Superior temporal gyrus (tissue), 1 donor: ENCODE measurements at regions not wholly inside any gene's neighbourhood (a gene's known extent, or its start where the extent isn't known, plus 50 kb on each side); places are given as distances from the start of the nearest gene placed in this dataset.

Experiments
- DNase-seq: peaks from one replicate; pipeline ENCODE4 v3.0.0-alpha.2; 2016; ENCODE audit errors: extremely low spot score

- no peak for DNase-seq
Measured at GRCh38 chr18:27483276-27483675, 298.2 kb upstream of the CHST9 start.

GRCh38 chr18:27478459-27478858 is 293.4 kb upstream of the CHST9 start:
- no peak for DNase-seq

GRCh38 chr18:27473318-27473717 is 288.2 kb upstream of the CHST9 start:
- no peak for DNase-seq

- DNase-seq, result no peak
Measured at GRCh38 chr18:27467073-27467472, 282.0 kb upstream of the CHST9 start.

- DNase-seq, result no peak
Measured at GRCh38 chr18:27461957-27462356, 276.8 kb upstream of the CHST9 start.

GRCh38 chr18:27449104-27449503 is 264.0 kb upstream of the CHST9 start:
- DNase-seq, result no peak

- DNase-seq, result no peak
Measured at GRCh38 chr18:27447930-27448329, 262.8 kb upstream of the CHST9 start.

- no peak for DNase-seq
Measured at GRCh38 chr18:27447451-27447881, 262.4 kb upstream of the CHST9 start.

- DNase-seq, result no peak
Measured at GRCh38 chr18:27430595-27430994, 245.5 kb upstream of the CHST9 start.

GRCh38 chr18:27428716-27429475 is 243.8 kb upstream of the CHST9 start:
- DNase-seq, result no peak

- DNase-seq, result no peak
Measured at GRCh38 chr18:27428120-27428519, 243.0 kb upstream of the CHST9 start.

GRCh38 chr18:27423581-27423980 is 238.5 kb upstream of the CHST9 start:
- DNase-seq, result no peak

- DNase-seq, result no peak
Measured at GRCh38 chr18:27419646-27420045, 234.5 kb upstream of the CHST9 start.

GRCh38 chr18:27415495-27415894 is 230.4 kb upstream of the CHST9 start:
- DNase-seq, result no peak

- DNase-seq, result no peak
Measured at GRCh38 chr18:27414682-27415081, 229.6 kb upstream of the CHST9 start.

- no peak for DNase-seq
Measured at GRCh38 chr18:27413495-27414401, 228.6 kb upstream of the CHST9 start.

GRCh38 chr18:27412556-27412955 is 227.4 kb upstream of the CHST9 start:
- no peak for DNase-seq

GRCh38 chr18:27411911-27412310 is 226.8 kb upstream of the CHST9 start:
- DNase-seq, result no peak

GRCh38 chr18:27411013-27411412 is 225.9 kb upstream of the CHST9 start:
- DNase-seq, result no peak

GRCh38 chr18:27404855-27405254 is 219.7 kb upstream of the CHST9 start:
- DNase-seq, result no peak

GRCh38 chr18:27400001-27400400 is 214.9 kb upstream of the CHST9 start:
- no peak for DNase-seq

GRCh38 chr18:27395752-27396151 is 210.6 kb upstream of the CHST9 start:
- no peak for DNase-seq

GRCh38 chr18:27394687-27395086 is 209.6 kb upstream of the CHST9 start:
- no peak for DNase-seq
